CD14-positive monocyte (primary cell): ENCODE measurements at regions not wholly inside any gene's neighbourhood (a gene's known extent, or its start where the extent isn't known, plus 50 kb on each side); places are given as distances from the start of the nearest gene placed in this dataset.

Experiments used
- DNase-seq, 3 donors: peaks; one replicate each; pipeline ENCODE4 v3.0.0-alpha.2; 2011 to 2022
- H2AFZ ChIP-seq: 2 replicates; pipeline ENCODE4 v1.6.0; 2012; ENCODE audit warnings: mild to moderate bottlenecking, low read depth, low read length, inconsistent platforms; ENCODE audit not compliant: insufficient read depth, poor library complexity, severe bottlenecking
- H3K27ac ChIP-seq, 2 donors: 1 replicate in 1 of 2; 2 replicates in 1 of 2; pipeline ENCODE4 v1.5.1; 2012 to 2013; ENCODE audit warnings: low read length in 2 of 2, control low read depth in 1 of 2, inconsistent platforms in 1 of 2, low read depth in 1 of 2, mild to moderate bottlenecking in 1 of 2
- H3K27me3 ChIP-seq, 2 donors: one replicate each; pipeline versions ENCODE4 v1.6.0 to v1.6.1; 2011 to 2013; ENCODE audit warnings: low read length in 2 of 2; ENCODE audit not compliant: control insufficient read depth in 2 of 2, insufficient read depth in 2 of 2
- H3K36me3 ChIP-seq, 2 donors: replicated peaks in 1 of 2; 1 replicate in 1 of 2; 2 replicates in 1 of 2; pipeline versions ENCODE4 v1.5.1 to v1.6.1; 2012 to 2013; ENCODE audit warnings: low read length in 2 of 2, control low read depth in 1 of 2, inconsistent platforms in 1 of 2, mild to moderate bottlenecking in 1 of 2; ENCODE audit not compliant: insufficient read depth in 2 of 2, control insufficient read depth in 1 of 2
- H3K4me1 ChIP-seq, 2 donors: 1 replicate in 1 of 2; 2 replicates in 1 of 2; pipeline versions ENCODE4 v1.5.1 to v1.6.1; 2012 to 2013; ENCODE audit warnings: low read length in 2 of 2, control low read depth in 1 of 2, inconsistent platforms in 1 of 2, mild to moderate bottlenecking in 1 of 2, moderate library complexity in 1 of 2; ENCODE audit not compliant: insufficient read depth in 2 of 2, control insufficient read depth in 1 of 2
- H3K4me2 ChIP-seq: replicated peaks from 2 replicates; pipeline ENCODE3; 2012; ENCODE audit warnings: low read length, moderate library complexity, mild to moderate bottlenecking; ENCODE audit not compliant: poor library complexity, severe bottlenecking; ENCODE audit errors: extremely low read depth
- H3K4me3 ChIP-seq, 3 experiments: fragments of 200-600 bp in 1 of 3; sonication (generic) in 1 of 3; replicated peaks in 1 of 3; 1 replicate in 2 of 3; 2 replicates in 1 of 3; pipeline ENCODE4 v1.5.1; 2011 to 2013; ENCODE audit warnings: low read length in 3 of 3, mild to moderate bottlenecking in 3 of 3, control low read depth in 2 of 3, low read depth in 2 of 3, inconsistent platforms in 1 of 3, moderate library complexity in 1 of 3
- H3K79me2 ChIP-seq: 2 replicates; pipeline ENCODE4 v1.6.0; 2012; ENCODE audit warnings: mild to moderate bottlenecking, control low read depth, inconsistent platforms, low read length, moderate library complexity; ENCODE audit not compliant: insufficient read depth
- H3K9ac ChIP-seq: 2 replicates; pipeline ENCODE4 v1.6.0; 2017; ENCODE audit warnings: low read length, mild to moderate bottlenecking; ENCODE audit not compliant: insufficient read depth, poor library complexity, severe bottlenecking
- H3K9me3 ChIP-seq, 2 donors: replicated peaks in 1 of 2; 1 replicate in 1 of 2; 2 replicates in 1 of 2; pipeline versions ENCODE4 v1.5.1 to v1.6.1; 2012 to 2013; ENCODE audit warnings: low read length in 2 of 2, control low read depth in 1 of 2; ENCODE audit not compliant: control insufficient read depth in 1 of 2, insufficient read depth in 1 of 2
- H4K20me1 ChIP-seq: 2 replicates; pipeline ENCODE4 v1.6.0; 2012; ENCODE audit warnings: mild to moderate bottlenecking, low read length, control low read depth, moderate library complexity; ENCODE audit not compliant: insufficient read depth
- H3K27ac Mint-ChIP-seq, 7 donors: one replicate each; pipeline ENCODE4 v1.8.0; 2020; ENCODE audit warnings: mild to moderate bottlenecking in 7 of 7, mixed read lengths in 7 of 7, moderate library complexity in 6 of 7, inconsistent platforms in 2 of 7
- H3K27me3 Mint-ChIP-seq, 3 donors: one replicate each; pipeline ENCODE4 v1.8.0; 2021 to 2022; ENCODE audit warnings: low read depth in 3 of 3, mild to moderate bottlenecking in 3 of 3, mixed read lengths in 3 of 3, moderate library complexity in 3 of 3, inconsistent platforms in 1 of 3
- H3K36me3 Mint-ChIP-seq, 2 donors: one replicate each; pipeline ENCODE4 v1.8.0; 2020; ENCODE audit warnings: mixed read lengths in 2 of 2, inconsistent platforms in 1 of 2, mild to moderate bottlenecking in 1 of 2
- H3K4me1 Mint-ChIP-seq: one replicate; pipeline ENCODE4 v1.8.0; 2020; ENCODE audit warnings: mild to moderate bottlenecking, mixed read lengths
- H3K4me3 Mint-ChIP-seq, 2 donors: one replicate each; pipeline ENCODE4 v1.8.0; 2020; ENCODE audit warnings: mild to moderate bottlenecking in 2 of 2, mixed read lengths in 2 of 2, moderate library complexity in 1 of 2
- H3K9me3 Mint-ChIP-seq, 7 donors: one replicate each; pipeline ENCODE4 v1.8.0; 2020 to 2022; ENCODE audit warnings: mixed read lengths in 7 of 7, mild to moderate bottlenecking in 6 of 7, moderate library complexity in 6 of 7, inconsistent platforms in 2 of 7
- CTCF ChIP-seq: fragments of 200-600 bp; IDR thresholded peaks from one replicate; pipeline ENCODE4 v1.8.0; 2022; ENCODE audit warnings: antibody characterized with exemption, mild to moderate bottlenecking
- WGBS: methylation state at CpG from one replicate; pipeline ENCODE4 v1.1.5; 2013; ENCODE audit warnings: missing lambda C conversion rate; ENCODE audit not compliant: insufficient coverage; 5-methylcytosine and 5-hydroxymethylcytosine counted together
- intact Hi-C, 2 donors: fragments of 100-400 bp; cut with micrococcal nuclease; formaldehyde crosslinking; loops; one replicate each; pipeline versions ENCODE4 v1.15.0 to v1.15.1; 2023

GRCh38 chrX:112341598-112341997 lies 259.0 kb upstream of the TRPC5 start:
- Histone ChIP-seq H3K4me3 (no peak overlapping the region), H4K20me1 (no peaks in the 10 kb centered on the region), H2AFZ (no peak overlapping the region), H3K36me3 (no peaks in the 10 kb centered on the region), H3K27me3 (no peaks in the 10 kb centered on the region), H3K79me2 (no peaks in the 10 kb centered on the region), H3K4me2 (no peak overlapping the region), H3K9me3 (no peaks in the 10 kb centered on the region), H3K4me1 (no peaks in the 10 kb centered on the region), H3K9ac (no peak overlapping the region), H3K27ac (no peak overlapping the region)
- Mint-ChIP-seq H3K4me1 (no peaks in the 10 kb centered on the region), H3K4me3 (no peak overlapping the region), H3K27ac (no peak overlapping the region), H3K36me3 (no peaks in the 10 kb centered on the region), H3K9me3 (peaks cover 0 to 10% (median 2%) of the 10 kb centered on the region in 7 donors), H3K27me3 (no peaks in the 10 kb centered on the region)
- TF ChIP-seq CTCF = no peak
- DNase-seq = no peak
- intact Hi-C loops = no loop called here
- no CpG with 5 or more reads among the region's 2 CpGs for WGBS

- Histone ChIP-seq H3K4me2 (no peak overlapping the region), H3K27ac (no peak overlapping the region), H3K9ac (no peak overlapping the region), H3K36me3 (no peaks in the 10 kb centered on the region), H3K4me3 (no peak overlapping the region), H3K79me2 (no peaks in the 10 kb centered on the region), H2AFZ (no peak overlapping the region), H3K9me3 (no peaks in the 10 kb centered on the region), H3K4me1 (no peaks in the 10 kb centered on the region), H3K27me3 (no peaks in the 10 kb centered on the region), H4K20me1 (no peaks in the 10 kb centered on the region)
- TF ChIP-seq CTCF = no peak
- Mint-ChIP-seq H3K27ac (no peak overlapping the region), H3K9me3 (peaks cover 0 to 6% (median 0%) of the 10 kb centered on the region in 7 donors), H3K4me3 (no peak overlapping the region), H3K36me3 (no peaks in the 10 kb centered on the region), H3K27me3 (peaks cover 0 to 1% (median 0%) of the 10 kb centered on the region in 3 donors), H3K4me1 (no peaks in the 10 kb centered on the region)
- intact Hi-C loops = no loop called here
- WGBS = no CpG with 5 or more reads among the region's 1 CpG
- DNase-seq = no peak
Observed at GRCh38 chrX:112313201-112313600, 230.6 kb upstream of the TRPC5 start.
